ENCODE measurements at regions not wholly inside any gene's neighbourhood (a gene's known extent, or its start where the extent isn't known, plus 50 kb on each side); places are given as distances from the start of the nearest gene placed in this dataset.

- in situ Hi-C loops (cut with HindIII; ENCODE audit: low pct_unique_long_range_greater_than_20kb, low sequenced_read_pairs), result no loop called here
- CTCF ChIA-PET, result no interaction called here
Measured at GRCh38 chr11:39304586-39304985, 2154.9 kb downstream of the LRRC4C start.

GRCh38 chr11:39294648-39295047 is 2164.8 kb downstream of the LRRC4C start:
- ChIA-PET POLR2A (no interaction called here), CTCF (no interaction called here)
- in situ Hi-C loops (cut with HindIII; ENCODE audit: low pct_unique_long_range_greater_than_20kb, low sequenced_read_pairs), result no loop called here
- no peak for ATAC-seq
- H3K36me3 ChIP-seq (ENCODE audit: control insufficient read depth, insufficient read depth, low read length), result no peaks in the 10 kb centered on the region
- no peaks in the 10 kb centered on the region for H3K4me1 ChIP-seq (ENCODE audit: control insufficient read depth, insufficient read depth, low read length)
- no peak for DNase-seq (ENCODE audit: low read depth, low spot score)
- H3K27me3 ChIP-seq (ENCODE audit: control insufficient read depth, insufficient read depth, low read length), result no peaks in the 10 kb centered on the region
- no peak overlapping the region for H3K4me3 ChIP-seq (ENCODE audit: low read depth in 2 of 2, low read length in 2 of 2)
- no peak overlapping the region for H3K27ac ChIP-seq (ENCODE audit: low read length)
- intact Hi-C loops (cut with micrococcal nuclease; ENCODE audit: unreplicated experiment), result no loop called here
- TF ChIP-seq CTCF (IDR thresholded peaks at IDR 0.05) (no peak), SIN3A (IDR thresholded peaks at IDR 0.05; ENCODE audit: borderline replicate concordance, insufficient read depth, low read depth, low read length) (no peak), POLR2AphosphoS5 (IDR thresholded peaks at IDR 0.05; ENCODE audit: low read depth, low read length) (no peak), REST (IDR thresholded peaks at IDR 0.05; ENCODE audit: insufficient read depth in 1 of 2, low read depth in 2 of 2, low read length in 1 of 2) (no peak), TCF7L2 (IDR thresholded peaks at IDR 0.05; ENCODE audit: low read depth, low read length) (no peak)
- no peaks in the 10 kb centered on the region for H3K9me3 ChIP-seq (ENCODE audit: control insufficient read depth, insufficient read depth, low read depth, low read length)
- no TSS peak for BruUV-seq (replicated peaks)

More at GRCh38 chr11:39304586-39304985, 2154.9 kb downstream of the LRRC4C start:
- Histone ChIP-seq H3K4me3 (ENCODE audit: low read depth in 2 of 2, low read length in 2 of 2) (no peak overlapping the region), H3K4me1 (ENCODE audit: control insufficient read depth, insufficient read depth, low read length) (no peaks in the 10 kb centered on the region), H3K27ac (ENCODE audit: low read length) (no peak overlapping the region), H3K36me3 (ENCODE audit: control insufficient read depth, insufficient read depth, low read length) (no peaks in the 10 kb centered on the region), H3K27me3 (ENCODE audit: control insufficient read depth, insufficient read depth, low read length) (no peaks in the 10 kb centered on the region), H3K9me3 (ENCODE audit: control insufficient read depth, insufficient read depth, low read depth, low read length) (no peaks in the 10 kb centered on the region)
- ATAC-seq (no peak), DNase-seq (ENCODE audit: low read depth, low spot score) (no peak)
- TF ChIP-seq SIN3A (IDR thresholded peaks at IDR 0.05; ENCODE audit: borderline replicate concordance, insufficient read depth, low read depth, low read length) (no peak), REST (IDR thresholded peaks at IDR 0.05; ENCODE audit: insufficient read depth in 1 of 2, low read depth in 2 of 2, low read length in 1 of 2) (no peak), TCF7L2 (IDR thresholded peaks at IDR 0.05; ENCODE audit: low read depth, low read length) (no peak)
- no TSS peak for BruUV-seq (replicated peaks)
- intact Hi-C loops (cut with micrococcal nuclease; ENCODE audit: unreplicated experiment), result no loop called here
- POLR2A ChIA-PET, result no interaction called here

Data from Panc1 (cell line).